ENCODE measurements at regions not wholly inside any gene's neighbourhood (a gene's known extent, or its start where the extent isn't known, plus 50 kb on each side); places are given as distances from the start of the nearest gene placed in this dataset.
"Not testable (repeated sequence)": the region's sequence is repeated elsewhere in the genome, so short reads cannot be mapped to it uniquely, and the experiment has no call there.

- POLR2A ChIA-PET = no interaction called here
- intact Hi-C loops (cut with micrococcal nuclease) = no loop called here
- Mint-ChIP-seq H3K4me3 (no peak overlapping the region), H3K27ac (no peak overlapping the region), H3K4me1 (no peaks in the 10 kb centered on the region), H3K36me3 (ENCODE audit: low read depth) (no peaks in the 10 kb centered on the region), H3K9me3 (no peaks in the 10 kb centered on the region), H3K27me3 (no peaks in the 10 kb centered on the region)
- DNase-seq (no peak), ATAC-seq (ENCODE audit: low read depth) (no peak)
- no peak for TF ChIP-seq CTCF (IDR thresholded peaks at IDR 0.05)
- CTCF ChIA-PET = no interaction called here
Measured at GRCh38 chr9:108743901-108744371, 111.8 kb downstream of the ACTL7B start.

GRCh38 chr9:108743416-108743815 lies 112.4 kb downstream of the ACTL7B start:
- no peaks in the 10 kb centered on the region for H3K27me3 Mint-ChIP-seq
- ATAC-seq (ENCODE audit: low read depth) (no peak), DNase-seq (no peak)
- ChIA-PET CTCF (no interaction called here), POLR2A (no interaction called here)
- intact Hi-C loops (cut with micrococcal nuclease) = no loop called here
- H3K4me3 Mint-ChIP-seq = no peak overlapping the region
- no peaks in the 10 kb centered on the region for H3K36me3 Mint-ChIP-seq (ENCODE audit: low read depth)
- H3K4me1 Mint-ChIP-seq = no peaks in the 10 kb centered on the region
- H3K9me3 Mint-ChIP-seq = no peaks in the 10 kb centered on the region
- no peak overlapping the region for H3K27ac Mint-ChIP-seq
- TF ChIP-seq CTCF (IDR thresholded peaks at IDR 0.05) = no peak

- TF ChIP-seq CTCF (IDR thresholded peaks at IDR 0.05) = no peak
- H3K36me3 Mint-ChIP-seq (ENCODE audit: low read depth) = no peaks in the 10 kb centered on the region
- H3K4me3 Mint-ChIP-seq = no peak overlapping the region
- POLR2A ChIA-PET = no interaction called here
- no peak overlapping the region for H3K27ac Mint-ChIP-seq
- no peaks in the 10 kb centered on the region for H3K27me3 Mint-ChIP-seq
- no peaks in the 10 kb centered on the region for H3K4me1 Mint-ChIP-seq
- H3K9me3 Mint-ChIP-seq = no peaks in the 10 kb centered on the region
- DNase-seq (no peak), ATAC-seq (ENCODE audit: low read depth) (no peak)
- intact Hi-C loops (cut with micrococcal nuclease) = no loop called here
- CTCF ChIA-PET = no interaction called here
Measured at GRCh38 chr9:108742191-108742590, 113.6 kb downstream of the ACTL7B start.

- CTCF ChIA-PET; ATAC-seq (ENCODE audit: low read depth); POLR2A ChIA-PET: not testable (repeated sequence)
Measured at GRCh38 chr9:108731292-108731691, 124.5 kb downstream of the ACTL7B start.

GRCh38 chr9:108727580-108728111 lies 128.1 kb downstream of the ACTL7B start:
- H3K27ac Mint-ChIP-seq = no peak overlapping the region
- no peak for DNase-seq
- H3K9me3 Mint-ChIP-seq = peaks cover 11% of the 10 kb centered on the region
- TF ChIP-seq CTCF (IDR thresholded peaks at IDR 0.05) = no peak
- CTCF ChIA-PET = no interaction called here
- no peaks in the 10 kb centered on the region for H3K4me1 Mint-ChIP-seq
- peaks cover 2% of the 10 kb centered on the region for H3K27me3 Mint-ChIP-seq
- H3K36me3 Mint-ChIP-seq (ENCODE audit: low read depth) = no peaks in the 10 kb centered on the region
- POLR2A ChIA-PET = no interaction called here
- no peak overlapping the region for H3K4me3 Mint-ChIP-seq
- intact Hi-C loops (cut with micrococcal nuclease) = no loop called here
- ATAC-seq (ENCODE audit: low read depth) = no peak

More at GRCh38 chr9:108731292-108731691, 124.5 kb downstream of the ACTL7B start:
- H3K27ac Mint-ChIP-seq; H3K4me1 Mint-ChIP-seq; DNase-seq; H3K27me3 Mint-ChIP-seq; H3K36me3 Mint-ChIP-seq (ENCODE audit: low read depth); H3K4me3 Mint-ChIP-seq; intact Hi-C loops (cut with micrococcal nuclease): not testable (repeated sequence)
- H3K9me3 Mint-ChIP-seq = peaks cover 19% of the 10 kb centered on the region

- Mint-ChIP-seq H3K4me1 (no peaks in the 10 kb centered on the region), H3K9me3 (no peaks in the 10 kb centered on the region), H3K27me3 (peaks cover 2% of the 10 kb centered on the region), H3K36me3 (ENCODE audit: low read depth) (no peaks in the 10 kb centered on the region), H3K4me3 (no peak overlapping the region), H3K27ac (no peak overlapping the region)
- no peak for ATAC-seq (ENCODE audit: low read depth)
- ChIA-PET CTCF (no interaction called here), POLR2A (no interaction called here)
- DNase-seq = no peak
- TF ChIP-seq CTCF (IDR thresholded peaks at IDR 0.05) = no peak
- intact Hi-C loops (cut with micrococcal nuclease) = no loop called here
Measured at GRCh38 chr9:108724652-108725051, 131.1 kb downstream of the ACTL7B start.
